Breast epithelium (tissue), 3 donors: ENCODE measurements at regions not wholly inside any gene's neighbourhood (a gene's known extent, or its start where the extent isn't known, plus 50 kb on each side); places are given as distances from the start of the nearest gene placed in this dataset.

Experiments
- POLR2A ChIP-seq: fragments of 450-650 bp; IDR thresholded peaks from one replicate; pipeline ENCODE4 v1.6.1; 2016; ENCODE audit warnings: antibody characterized with exemption, mild to moderate bottlenecking, moderate library complexity
- POLR2AphosphoS5 ChIP-seq, 3 donors: sonication (generic); formaldehyde crosslinking; IDR thresholded peaks; one replicate each; pipeline ENCODE4 v1.6.1; 2017; ENCODE audit warnings: antibody characterized with exemption in 3 of 3
- TF ChIP-seq, protein P1 (sequence below), 3 donors: fragments of 450-650 bp; IDR thresholded peaks; one replicate each; pipeline ENCODE4 v1.5.1; 2016 to 2017; ENCODE audit warnings: antibody characterized with exemption in 3 of 3, mild to moderate bottlenecking in 3 of 3, moderate library complexity in 3 of 3

DNA sequence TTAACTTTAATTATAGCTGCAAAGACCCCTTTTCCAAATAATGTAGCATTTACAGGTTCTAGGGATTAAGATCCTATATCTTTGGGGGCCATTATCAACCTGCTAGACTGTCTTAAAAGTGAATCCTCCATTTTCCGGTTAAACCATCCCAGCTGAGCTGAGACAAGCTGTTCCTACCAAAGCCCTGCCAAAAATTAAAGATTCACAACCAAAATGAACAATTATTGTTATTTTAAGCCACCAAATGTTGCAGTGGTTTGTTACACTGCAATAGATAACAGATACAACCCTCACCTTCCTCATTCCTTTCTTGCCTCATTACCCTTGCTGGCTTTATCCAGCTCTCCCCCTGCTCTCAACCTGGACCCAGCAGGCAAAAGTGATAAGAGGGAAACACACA lies 343.4 kb downstream of the CDK5RAP2 start:
- TF ChIP-seq, protein P1, sequence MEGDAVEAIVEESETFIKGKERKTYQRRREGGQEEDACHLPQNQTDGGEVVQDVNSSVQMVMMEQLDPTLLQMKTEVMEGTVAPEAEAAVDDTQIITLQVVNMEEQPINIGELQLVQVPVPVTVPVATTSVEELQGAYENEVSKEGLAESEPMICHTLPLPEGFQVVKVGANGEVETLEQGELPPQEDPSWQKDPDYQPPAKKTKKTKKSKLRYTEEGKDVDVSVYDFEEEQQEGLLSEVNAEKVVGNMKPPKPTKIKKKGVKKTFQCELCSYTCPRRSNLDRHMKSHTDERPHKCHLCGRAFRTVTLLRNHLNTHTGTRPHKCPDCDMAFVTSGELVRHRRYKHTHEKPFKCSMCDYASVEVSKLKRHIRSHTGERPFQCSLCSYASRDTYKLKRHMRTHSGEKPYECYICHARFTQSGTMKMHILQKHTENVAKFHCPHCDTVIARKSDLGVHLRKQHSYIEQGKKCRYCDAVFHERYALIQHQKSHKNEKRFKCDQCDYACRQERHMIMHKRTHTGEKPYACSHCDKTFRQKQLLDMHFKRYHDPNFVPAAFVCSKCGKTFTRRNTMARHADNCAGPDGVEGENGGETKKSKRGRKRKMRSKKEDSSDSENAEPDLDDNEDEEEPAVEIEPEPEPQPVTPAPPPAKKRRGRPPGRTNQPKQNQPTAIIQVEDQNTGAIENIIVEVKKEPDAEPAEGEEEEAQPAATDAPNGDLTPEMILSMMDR (IDR thresholded peaks at IDR 0.05): no peak
- no peak for TF ChIP-seq POLR2A
- TF ChIP-seq POLR2AphosphoS5 (IDR thresholded peaks at IDR 0.05): no peak
